ENCODE measurements at regions not wholly inside any gene's neighbourhood (a gene's known extent, or its start where the extent isn't known, plus 50 kb on each side); places are given as distances from the start of the nearest gene placed in this dataset.

DNA sequence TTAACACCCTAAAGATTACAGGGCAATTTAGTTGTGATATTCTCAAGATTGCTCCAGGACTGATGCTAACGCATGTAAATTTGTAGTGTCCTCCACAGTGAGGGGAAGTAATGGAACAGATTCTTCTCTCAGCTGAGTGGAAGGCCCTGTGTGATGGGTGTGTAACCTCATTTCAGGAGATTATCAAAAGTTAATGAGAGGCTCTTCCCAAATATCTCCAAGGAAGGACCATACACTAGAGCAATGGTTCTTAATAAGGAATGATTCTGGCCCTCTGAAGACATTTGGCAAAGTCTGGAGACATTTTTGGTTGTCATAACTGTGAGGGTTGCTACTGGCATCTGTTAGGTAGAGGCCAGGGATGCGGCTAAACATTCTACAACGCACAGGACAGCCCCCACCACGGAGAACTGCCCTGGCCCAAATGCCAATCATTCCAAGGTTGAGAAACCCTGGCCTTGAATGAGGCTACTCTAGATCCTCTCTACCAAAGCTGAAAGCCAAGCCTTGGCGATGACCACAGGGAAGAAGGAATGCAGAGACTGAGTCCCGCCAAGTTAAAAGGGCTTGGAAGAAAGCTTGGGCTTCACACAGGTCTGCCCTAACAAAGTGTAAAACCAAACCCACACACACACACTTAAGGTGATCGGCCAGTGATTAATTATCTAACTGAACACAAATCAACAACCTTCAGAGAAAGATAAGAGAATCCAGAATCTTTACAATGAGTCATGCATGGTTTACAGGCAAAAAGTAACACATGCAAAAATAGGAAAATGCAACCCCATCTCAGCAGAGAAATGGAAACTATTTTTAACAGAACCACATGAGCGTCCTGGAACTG is 135.8 kb downstream of the SYF2 start:
- POLR2A ChIA-PET (ENCODE audit: low non-redundant PET): no interaction called here
- CTCF ChIA-PET: no interaction called here
- H3K27ac ChIP-seq: no peak overlapping the region
- no peak for DNase-seq (ENCODE audit: low spot score)
- TF ChIP-seq, protein P1, sequence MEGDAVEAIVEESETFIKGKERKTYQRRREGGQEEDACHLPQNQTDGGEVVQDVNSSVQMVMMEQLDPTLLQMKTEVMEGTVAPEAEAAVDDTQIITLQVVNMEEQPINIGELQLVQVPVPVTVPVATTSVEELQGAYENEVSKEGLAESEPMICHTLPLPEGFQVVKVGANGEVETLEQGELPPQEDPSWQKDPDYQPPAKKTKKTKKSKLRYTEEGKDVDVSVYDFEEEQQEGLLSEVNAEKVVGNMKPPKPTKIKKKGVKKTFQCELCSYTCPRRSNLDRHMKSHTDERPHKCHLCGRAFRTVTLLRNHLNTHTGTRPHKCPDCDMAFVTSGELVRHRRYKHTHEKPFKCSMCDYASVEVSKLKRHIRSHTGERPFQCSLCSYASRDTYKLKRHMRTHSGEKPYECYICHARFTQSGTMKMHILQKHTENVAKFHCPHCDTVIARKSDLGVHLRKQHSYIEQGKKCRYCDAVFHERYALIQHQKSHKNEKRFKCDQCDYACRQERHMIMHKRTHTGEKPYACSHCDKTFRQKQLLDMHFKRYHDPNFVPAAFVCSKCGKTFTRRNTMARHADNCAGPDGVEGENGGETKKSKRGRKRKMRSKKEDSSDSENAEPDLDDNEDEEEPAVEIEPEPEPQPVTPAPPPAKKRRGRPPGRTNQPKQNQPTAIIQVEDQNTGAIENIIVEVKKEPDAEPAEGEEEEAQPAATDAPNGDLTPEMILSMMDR (conservative IDR thresholded peaks at IDR 0.05; ENCODE audit: low read depth): no peak

- no peak overlapping the region for H3K27ac ChIP-seq
- DNase-seq (ENCODE audit: low spot score): no peak
- TF ChIP-seq, protein P1 (conservative IDR thresholded peaks at IDR 0.05; ENCODE audit: low read depth): no peak
- CTCF ChIA-PET: no interaction called here
- POLR2A ChIA-PET (ENCODE audit: low non-redundant PET): no interaction called here
These were observed 136.6 kb downstream of the SYF2 start for GRCh38 chr1:25095635-25096200.

DNA sequence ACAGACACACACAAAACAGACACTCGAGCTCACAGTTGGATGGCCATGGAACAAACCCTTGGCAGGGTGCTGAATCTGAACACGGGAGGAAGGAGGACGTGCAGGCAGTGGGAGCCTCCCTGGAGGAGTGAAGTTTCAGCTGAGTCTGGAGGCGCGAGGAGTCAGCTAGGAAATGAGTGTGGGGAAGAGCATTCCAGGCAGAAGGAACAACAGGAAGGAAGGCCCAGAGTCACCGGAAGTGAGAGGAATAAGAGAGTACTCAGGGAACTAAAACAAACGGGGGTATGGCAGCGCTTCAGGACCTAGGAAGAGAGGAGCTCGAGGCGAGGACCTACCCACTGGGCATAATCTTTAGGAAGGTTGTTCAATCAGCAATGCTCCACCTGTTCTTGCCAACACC is 137.3 kb downstream of the SYF2 start:
- no peak for DNase-seq (ENCODE audit: low spot score)
- TF ChIP-seq, protein P1 (conservative IDR thresholded peaks at IDR 0.05; ENCODE audit: low read depth): no peak
- ChIA-PET POLR2A (ENCODE audit: low non-redundant PET) (no interaction called here), CTCF (no interaction called here)
- H3K27ac ChIP-seq: no peak overlapping the region

- POLR2A ChIA-PET (ENCODE audit: low non-redundant PET): no interaction called here
- TF ChIP-seq, protein P1 (conservative IDR thresholded peaks at IDR 0.05; ENCODE audit: low read depth): no peak
- no peak for DNase-seq (ENCODE audit: low spot score)
- CTCF ChIA-PET: no interaction called here
- no peak overlapping the region for H3K27ac ChIP-seq
These were observed 138.1 kb downstream of the SYF2 start for GRCh38 chr1:25094229-25094628.

DNA sequence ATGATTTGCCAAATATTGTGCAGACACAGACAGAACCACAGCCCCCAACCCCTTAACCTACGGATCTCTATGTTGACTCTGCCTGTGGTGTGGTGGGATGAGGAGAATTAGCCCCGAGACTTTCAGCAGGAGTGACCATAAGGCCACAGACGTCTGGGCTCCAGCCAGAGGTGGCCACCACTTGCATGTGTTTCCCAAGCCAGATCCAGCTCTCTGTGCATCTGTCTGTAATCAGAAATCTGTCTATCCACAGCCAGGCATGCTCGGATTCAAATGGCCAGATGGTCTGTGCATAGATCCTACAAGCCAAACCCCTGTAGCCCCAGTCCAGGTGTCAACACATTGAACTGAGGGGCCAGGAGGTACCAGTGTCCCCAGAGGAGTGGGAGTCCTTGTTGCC is 140.6 kb downstream of the SYF2 start:
- CTCF ChIA-PET: interaction anchor here (0.6 kb wide), 1 partner anchor 114 kb away, joined by 3 read pairs; no protein-coding TSS in a partner anchor
- POLR2A ChIA-PET (ENCODE audit: low non-redundant PET): no interaction called here
- DNase-seq (ENCODE audit: low spot score): no peak
- H3K27ac ChIP-seq: no peak overlapping the region
- TF ChIP-seq, protein P1 (conservative IDR thresholded peaks at IDR 0.05; ENCODE audit: low read depth): no peak

DNA sequence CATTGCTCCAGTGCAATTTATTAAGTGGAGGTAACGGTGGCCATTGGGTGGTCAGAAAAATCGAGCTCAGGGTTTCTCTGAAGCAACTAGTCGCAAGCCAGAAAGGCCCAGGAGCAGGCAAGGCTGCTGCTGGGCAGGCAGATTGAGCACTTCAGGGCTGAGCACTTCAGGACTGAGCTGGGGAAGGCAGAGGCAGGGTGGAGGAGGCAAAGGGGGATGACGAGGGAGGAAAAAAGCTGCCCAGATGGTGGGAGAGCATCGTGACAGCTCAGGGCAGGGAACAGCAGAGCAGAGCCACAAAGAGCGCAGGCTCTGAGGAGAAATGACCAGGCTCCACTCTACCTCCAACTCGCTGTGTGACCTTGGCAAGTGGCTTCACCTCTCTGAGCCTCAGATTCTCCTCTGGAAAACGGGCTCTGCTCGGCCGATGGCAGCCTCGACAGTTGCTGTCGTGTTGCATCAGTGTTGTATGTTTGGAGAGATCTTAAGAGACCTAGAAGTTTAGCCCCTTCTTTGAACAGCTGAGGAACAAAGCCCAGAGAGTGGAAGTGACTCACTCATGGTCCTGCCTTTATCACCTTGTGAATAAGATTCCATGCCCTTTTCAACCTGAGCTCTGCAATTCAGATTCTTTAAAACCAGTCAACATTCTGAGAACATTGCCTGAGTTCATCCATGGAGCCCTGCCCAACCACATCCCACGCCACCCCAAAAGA is 141.4 kb downstream of the SYF2 start:
- POLR2A ChIA-PET (ENCODE audit: low non-redundant PET): no interaction called here
- TF ChIP-seq, protein P1 (conservative IDR thresholded peaks at IDR 0.05; ENCODE audit: low read depth): no peak
- CTCF ChIA-PET: interaction anchor here (0.6 kb wide), 1 partner anchor 114 kb away, joined by 3 read pairs; no protein-coding TSS in a partner anchor
- DNase-seq (ENCODE audit: low spot score): peak; percentile 16
- H3K27ac ChIP-seq: no peak overlapping the region

Data from RWPE1 (cell line).